ENCODE measurements at regions not wholly inside any gene's neighbourhood (a gene's known extent, or its start where the extent isn't known, plus 50 kb on each side); places are given as distances from the start of the nearest gene placed in this dataset.

DNA sequence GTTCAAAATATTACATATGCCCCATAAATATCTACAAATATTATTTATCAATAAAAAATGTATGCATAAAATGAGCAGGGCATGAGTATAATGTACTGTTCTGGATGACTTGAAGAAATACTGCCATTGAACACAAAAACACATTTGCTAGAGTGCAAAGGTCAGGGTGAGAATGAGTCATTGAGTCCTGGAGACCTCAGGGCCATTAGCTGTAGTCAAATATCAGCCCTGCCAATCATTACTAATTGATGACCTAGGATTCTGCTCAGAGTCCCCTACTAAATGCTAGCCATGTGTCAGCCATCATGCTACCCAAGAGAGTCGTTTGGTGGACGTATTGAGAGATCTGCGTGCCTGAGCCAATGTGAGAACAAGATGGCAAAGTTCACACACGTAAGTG is 80.3 kb upstream of the FAM169A start:
- TF ChIP-seq, protein P1, sequence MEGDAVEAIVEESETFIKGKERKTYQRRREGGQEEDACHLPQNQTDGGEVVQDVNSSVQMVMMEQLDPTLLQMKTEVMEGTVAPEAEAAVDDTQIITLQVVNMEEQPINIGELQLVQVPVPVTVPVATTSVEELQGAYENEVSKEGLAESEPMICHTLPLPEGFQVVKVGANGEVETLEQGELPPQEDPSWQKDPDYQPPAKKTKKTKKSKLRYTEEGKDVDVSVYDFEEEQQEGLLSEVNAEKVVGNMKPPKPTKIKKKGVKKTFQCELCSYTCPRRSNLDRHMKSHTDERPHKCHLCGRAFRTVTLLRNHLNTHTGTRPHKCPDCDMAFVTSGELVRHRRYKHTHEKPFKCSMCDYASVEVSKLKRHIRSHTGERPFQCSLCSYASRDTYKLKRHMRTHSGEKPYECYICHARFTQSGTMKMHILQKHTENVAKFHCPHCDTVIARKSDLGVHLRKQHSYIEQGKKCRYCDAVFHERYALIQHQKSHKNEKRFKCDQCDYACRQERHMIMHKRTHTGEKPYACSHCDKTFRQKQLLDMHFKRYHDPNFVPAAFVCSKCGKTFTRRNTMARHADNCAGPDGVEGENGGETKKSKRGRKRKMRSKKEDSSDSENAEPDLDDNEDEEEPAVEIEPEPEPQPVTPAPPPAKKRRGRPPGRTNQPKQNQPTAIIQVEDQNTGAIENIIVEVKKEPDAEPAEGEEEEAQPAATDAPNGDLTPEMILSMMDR (IDR thresholded peaks at IDR 0.05): no peak
- no peak for TF ChIP-seq POLR2AphosphoS5 (IDR thresholded peaks at IDR 0.05; ENCODE audit: low read depth, low read length)
